K562 (cell line): ENCODE measurements at regions not wholly inside any gene's neighbourhood (a gene's known extent, or its start where the extent isn't known, plus 50 kb on each side); places are given as distances from the start of the nearest gene placed in this dataset.

ENCODE experiments used
- ATAC-seq: fragments of 200-7000 bp; cut with Tn5 transposase; 3 replicates; pipeline ENCODE4 v1.9.1; 2020; ENCODE audit warnings: moderate library complexity
- BruUV-seq: library from RNA; stranded (reverse); fragments of 400-500 nt; replicated peaks from 2 replicates; lab custom pipeline; 2021; lab: Mats Ljungman, UMichigan
- CTCF ChIA-PET: fragments of 300-600 bp; formaldehyde crosslinking; extraction: SDS; loops from one replicate; lab custom pipeline; 2021; ENCODE audit warnings: low intra/inter-chr PET ratio; lab: Yijun Ruan, JAX
- POLR2A ChIA-PET: fragments of 300-600, 350-650 bp; sonication (Branson Sonifier 250); formaldehyde crosslinking; extraction: SDS; loops from one replicate; lab custom pipeline; 2021; ENCODE audit warnings: antibody characterized with exemption, inconsistent platforms; lab: Yijun Ruan, JAX
- DNase-seq, 4 experiments: peaks; one replicate each; pipeline versions ENCODE4 v3.0.0 to v3.0.0-alpha.2; 2011 to 2018; ENCODE audit warnings: low spot score in 3 of 4, mixed read lengths in 3 of 4; ENCODE audit errors: extremely low read depth in 1 of 4
- FAIRE-seq: peaks from 2 replicates; lab custom pipeline; 2011; peaks lifted over from hg19 to GRCh38; lab: Jason Lieb, UNC
- H2AFZ ChIP-seq: 2 replicates; pipeline ENCODE4 v1.6.0; 2011; ENCODE audit warnings: low read depth, low read length, control low read depth, inconsistent platforms
- H3K27ac ChIP-seq: fragments of 200-600 bp; 3 replicates; pipeline ENCODE4 v1.8.0; 2011; ENCODE audit warnings: low read depth, mild to moderate bottlenecking, control low read depth, inconsistent platforms, low read length, moderate library complexity, mixed read lengths; ENCODE audit errors: extremely low read depth
- H3K27me3 ChIP-seq, 2 experiments: fragments of 300-600 bp in 1 of 2; 2 replicates in 1 of 2; 3 replicates in 1 of 2; pipeline versions ENCODE4 v1.6.0 to v1.8.0; 2011; ENCODE audit warnings: inconsistent platforms in 2 of 2, low read length in 2 of 2, mild to moderate bottlenecking in 1 of 2, mixed read lengths in 1 of 2, moderate library complexity in 1 of 2; ENCODE audit not compliant: control insufficient read depth in 2 of 2, insufficient read depth in 2 of 2
- H3K36me3 ChIP-seq: fragments of 300-600 bp; 3 replicates; pipeline ENCODE4 v1.8.0; 2011; ENCODE audit warnings: mild to moderate bottlenecking, low read length, inconsistent platforms; ENCODE audit not compliant: control insufficient read depth, insufficient read depth
- H3K4me1 ChIP-seq, 2 experiments: fragments of 200-600 bp in 1 of 2; replicated peaks in 1 of 2; 2 replicates in 1 of 2; 3 replicates in 1 of 2; pipeline versions ENCODE4 v1.5.1 to v1.8.0; 2011; ENCODE audit warnings: inconsistent platforms in 2 of 2, low read length in 2 of 2, mild to moderate bottlenecking in 1 of 2, mixed read lengths in 1 of 2, moderate library complexity in 1 of 2; ENCODE audit not compliant: control insufficient read depth in 2 of 2, insufficient read depth in 2 of 2
- H3K4me2 ChIP-seq: 2 replicates; pipeline ENCODE4 v1.6.1; 2011; ENCODE audit warnings: low read length, control low read depth, inconsistent platforms, mixed read lengths; ENCODE audit not compliant: insufficient read depth
- H3K4me3 ChIP-seq: fragments of 200-600 bp; sonication (generic), shearing (Covaris generic); 2 replicates; pipeline ENCODE4 v1.5.1; 2016; ENCODE audit warnings: control low read depth, inconsistent platforms
- H3K79me2 ChIP-seq: fragments of 200-600 bp; 3 replicates; pipeline ENCODE4 v1.8.0; 2011; ENCODE audit warnings: low read length, inconsistent platforms; ENCODE audit not compliant: control insufficient read depth, insufficient read depth
- H3K9ac ChIP-seq, 2 experiments: 2 replicates each; pipeline versions ENCODE4 v1.6.0 to v1.6.1; 2011; ENCODE audit warnings: low read depth in 2 of 2, low read length in 2 of 2, control low read depth in 1 of 2, inconsistent platforms in 1 of 2, mild to moderate bottlenecking in 1 of 2, mixed read lengths in 1 of 2; ENCODE audit not compliant: insufficient read depth in 1 of 2
- H3K9me1 ChIP-seq: one replicate; pipeline ENCODE4 v1.6.0; 2011; ENCODE audit warnings: inconsistent platforms, mild to moderate bottlenecking, low read length, moderate library complexity; ENCODE audit not compliant: control insufficient read depth, insufficient read depth
- H3K9me3 ChIP-seq: replicated peaks from 2 replicates; pipeline ENCODE4 v1.5.1; 2011; ENCODE audit warnings: low read depth, low read length, inconsistent platforms; ENCODE audit not compliant: control insufficient read depth, insufficient read depth
- H4K20me1 ChIP-seq: replicated peaks from 2 replicates; pipeline ENCODE4 v1.6.1; 2011; ENCODE audit warnings: low read length, inconsistent platforms, mixed read lengths; ENCODE audit not compliant: control insufficient read depth, insufficient read depth
- DMBX1 ChIP-seq: fragments of 250-450 bp; sonication (Bioruptor Pico); IDR thresholded peaks from 2 replicates; pipeline ENCODE4 v1.8.0; 2022; ENCODE audit warnings: inconsistent platforms, mild to moderate bottlenecking, moderate library complexity, borderline replicate concordance
- EP300 ChIP-seq: IDR thresholded peaks from 2 replicates; pipeline ENCODE4 v1.6.1; 2012; ENCODE audit warnings: low read length, improper control_type of control experiment
- ERF ChIP-seq: fragments of 450-650 bp; formaldehyde crosslinking; IDR thresholded peaks from 2 replicates; pipeline ENCODE4 v1.4.0; 2020; ENCODE audit warnings: mild to moderate bottlenecking, mixed read lengths
- FOXJ3 ChIP-seq: sonication (generic); formaldehyde crosslinking; IDR thresholded peaks from 2 replicates; pipeline ENCODE4 v1.4.0; 2020; ENCODE audit warnings: mild to moderate bottlenecking, missing genetic modification reagents
- HDAC2 ChIP-seq: fragments of 450-650 bp; IDR thresholded peaks from 2 replicates; pipeline ENCODE4 v1.6.1; 2016; ENCODE audit warnings: mild to moderate bottlenecking
- NFE2L1 ChIP-seq: fragments of 450-650 bp; IDR thresholded peaks from 2 replicates; pipeline ENCODE4 v1.6.1; 2016; ENCODE audit warnings: missing genetic modification characterization, low read depth, mild to moderate bottlenecking, missing compliant biosample characterization, moderate library complexity, borderline replicate concordance
- SAFB ChIP-seq: fragments of 200-400 bp; formaldehyde crosslinking; IDR thresholded peaks from 2 replicates; pipeline ENCODE4 v1.6.1; 2017; ENCODE audit warnings: low read depth, low read length, borderline replicate concordance
- ZNF134 ChIP-seq: fragments of 250-450 bp; sonication (Bioruptor Pico); conservative IDR thresholded peaks from 2 replicates; pipeline ENCODE4 v1.4.0; 2020
- ZNF197 ChIP-seq: fragments of 200-800 bp; sonication (Bioruptor generic); IDR thresholded peaks from 2 replicates; pipeline ENCODE4 v1.6.1; 2016; ENCODE audit warnings: low read depth, missing genetic modification characterization, missing compliant biosample characterization
- ZNF217 ChIP-seq: sonication (generic); formaldehyde crosslinking; IDR thresholded peaks from 2 replicates; pipeline ENCODE4 v1.8.0; 2022; ENCODE audit warnings: mild to moderate bottlenecking, missing genetic modification reagents
- WGBS: fragments of 100-300 bp; shearing (Covaris generic); methylation state at CpG from one replicate; pipeline ENCODE4 v1.1.6; 2016; ENCODE audit warnings: low coverage, mixed read lengths; ENCODE audit not compliant: insufficient coverage; ENCODE audit errors: missing lambda C conversion rate; 5-methylcytosine and 5-hydroxymethylcytosine counted together
- in situ Hi-C: fragments of 300-500 bp; cut with MboI; formaldehyde crosslinking; loops from 4 replicates; pipeline ENCODE4 v1.15.0; 2018; ENCODE audit warnings: inconsistent platforms, mixed read lengths
- intact Hi-C: fragments of 100-400 bp; cut with micrococcal nuclease; formaldehyde crosslinking; loops from 2 replicates; pipeline ENCODE4 v1.14.2; 2022
- TF ChIP-seq, protein P1 (sequence below): fragments of 450-650 bp; IDR thresholded peaks from 2 replicates; pipeline ENCODE4 v1.6.1; 2016; ENCODE audit warnings: low read depth, mild to moderate bottlenecking, moderate library complexity

DNA sequence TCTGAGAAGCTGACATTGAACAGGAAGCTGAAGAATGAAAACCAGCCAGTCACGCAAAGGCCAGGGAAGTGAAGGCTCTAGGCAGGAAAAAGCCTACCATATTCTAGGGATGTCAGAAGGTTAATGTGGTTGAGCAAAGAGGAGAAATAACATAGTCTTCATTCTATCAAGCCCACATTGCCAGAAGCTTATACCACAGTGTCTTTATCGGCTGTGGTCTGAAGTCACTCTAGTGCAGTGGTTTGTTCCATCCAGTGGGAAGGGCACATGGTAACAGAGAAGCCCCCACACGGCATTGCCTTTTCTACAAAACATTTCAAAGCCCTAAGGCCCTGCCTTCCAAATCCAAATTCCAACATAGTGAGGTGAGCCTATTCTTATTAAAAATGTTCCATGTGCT is 311.3 kb downstream of the TNS1 start:
- Histone ChIP-seq H3K4me3 (no peak overlapping the region), H3K9me3 (no peaks in the 10 kb centered on the region), H3K27ac (no peak overlapping the region), H2AFZ (no peak overlapping the region), H3K79me2 (no peaks in the 10 kb centered on the region), H3K36me3 (no peaks in the 10 kb centered on the region), H3K27me3 (peaks cover 0 to 5% of the 10 kb centered on the region in 2 experiments; a peak in 1 of 5 replicates), H4K20me1 (no peaks in the 10 kb centered on the region), H3K9ac (no peak overlapping the region), H3K4me2 (no peak overlapping the region), H3K4me1 (no peaks in the 10 kb centered on the region; a peak in 1 of 5 replicates), H3K9me1 (no peaks in the 10 kb centered on the region)
- ChIA-PET POLR2A (no interaction called here), CTCF (interaction anchor here (0.7 kb wide), 1 partner anchor 1408 kb away, joined by 3 read pairs; no protein-coding TSS in a partner anchor)
- intact Hi-C loops = no loop called here
- in situ Hi-C loops = no loop called here
- no peak for ATAC-seq
- no TSS peak for BruUV-seq
- TF ChIP-seq HDAC2 (no peak), NFE2L1 (tag) (no peak), SAFB (no peak), ERF (CRISPR knock-in tag) (no peak), EP300 (no peak), ZNF197 (CRISPR knock-in tag) (no peak), FOXJ3 (CRISPR knock-in tag) (no peak)
- no peak for FAIRE-seq
- WGBS = 0% methylated on average over 3 of the region's 3 CpGs
- DNase-seq = no peak

DNA sequence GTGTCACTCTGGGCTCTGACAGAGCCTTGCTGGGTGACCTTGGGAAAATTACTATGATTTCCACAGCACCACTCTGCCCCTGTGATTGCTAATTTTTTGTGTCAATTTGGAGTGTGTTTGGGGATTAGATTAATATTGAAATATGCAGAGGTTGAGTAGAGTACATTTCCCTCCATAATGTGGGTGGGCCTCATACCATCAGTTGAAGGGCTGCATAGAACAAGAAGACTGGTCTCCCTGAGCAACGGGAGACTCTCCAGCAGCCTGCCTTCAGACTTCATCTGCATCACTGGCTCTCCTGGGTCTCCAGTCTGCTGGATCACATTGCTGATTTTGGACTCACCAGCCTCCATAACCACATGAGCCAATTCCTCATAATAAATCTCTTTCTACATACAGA is 313.7 kb downstream of the TNS1 start:
- DNase-seq (no peak), FAIRE-seq (no peak), ATAC-seq (no peak)
- Histone ChIP-seq H3K9me1 (no peaks in the 10 kb centered on the region), H4K20me1 (no peaks in the 10 kb centered on the region), H3K79me2 (no peaks in the 10 kb centered on the region), H3K9me3 (no peaks in the 10 kb centered on the region), H3K9ac (no peak overlapping the region), H3K27ac (no peak overlapping the region), H3K4me3 (no peak overlapping the region), H3K4me2 (no peak overlapping the region)
- CTCF ChIA-PET = no interaction called here
- POLR2A ChIA-PET = no interaction called here
- in situ Hi-C loops (no loop called here), intact Hi-C loops (no loop called here)
- 0% methylated on average over 1 of the region's 1 CpG for WGBS
- no TSS peak for BruUV-seq
- TF ChIP-seq ZNF134 (peak; percentile 82), ZNF217 (no peak), NFE2L1 (tag) (no peak), DMBX1 (no peak)
- TF ChIP-seq, protein P1, sequence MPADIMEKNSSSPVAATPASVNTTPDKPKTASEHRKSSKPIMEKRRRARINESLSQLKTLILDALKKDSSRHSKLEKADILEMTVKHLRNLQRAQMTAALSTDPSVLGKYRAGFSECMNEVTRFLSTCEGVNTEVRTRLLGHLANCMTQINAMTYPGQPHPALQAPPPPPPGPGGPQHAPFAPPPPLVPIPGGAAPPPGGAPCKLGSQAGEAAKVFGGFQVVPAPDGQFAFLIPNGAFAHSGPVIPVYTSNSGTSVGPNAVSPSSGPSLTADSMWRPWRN = no peak
- TF ChIP-seq, all 486 proteins: peak for 1
- H3K36me3 ChIP-seq = no peaks in the 10 kb centered on the region
- H3K4me1 ChIP-seq = no peaks in the 10 kb centered on the region; a peak in 1 of 5 replicates
- no peak overlapping the region for H2AFZ ChIP-seq
- H3K27me3 ChIP-seq = peaks cover 0 to 5% of the 10 kb centered on the region in 2 experiments; a peak in 1 of 5 replicates
